GM19397 (cell line): ENCODE measurements at regions not wholly inside any gene's neighbourhood (a gene's known extent, or its start where the extent isn't known, plus 50 kb on each side); places are given as distances from the start of the nearest gene placed in this dataset.

Experiments
- ATAC-seq: cut with Tn5 transposase; IDR thresholded peaks from one replicate; pipeline ENCODE4 v1.9.1; 2021; ENCODE audit warnings: mild to moderate bottlenecking, moderate library complexity; ENCODE audit not compliant: unreplicated experiment

GRCh38 chr17:55585629-55586028 is 74.4 kb upstream of the SMIM36 start:
- ATAC-seq, result no peak

GRCh38 chr17:55584861-55585260 is 73.6 kb upstream of the SMIM36 start:
- no peak for ATAC-seq

- ATAC-seq, result no peak
Observed at GRCh38 chr17:55584055-55584685, 72.9 kb upstream of the SMIM36 start.

GRCh38 chr17:55582897-55583296 is 71.6 kb upstream of the SMIM36 start:
- no peak for ATAC-seq

GRCh38 chr17:55580596-55581133 is 69.4 kb upstream of the SMIM36 start:
- peak; percentile 37 for ATAC-seq

GRCh38 chr17:55577687-55578086 is 66.4 kb upstream of the SMIM36 start:
- no peak for ATAC-seq

- peak; percentile 76 for ATAC-seq
Observed at GRCh38 chr17:55576996-55577586, 65.8 kb upstream of the SMIM36 start.

- ATAC-seq, result peak; percentile 24
Observed at GRCh38 chr17:55576237-55576995, 65.2 kb upstream of the SMIM36 start.

- no peak for ATAC-seq
Observed at GRCh38 chr17:55575058-55575636, 63.9 kb upstream of the SMIM36 start.

- ATAC-seq, result no peak
Observed at GRCh38 chr17:55572599-55572998, 61.3 kb upstream of the SMIM36 start.

- ATAC-seq, result no peak
Observed at GRCh38 chr17:55572139-55572538, 60.9 kb upstream of the SMIM36 start.

GRCh38 chr17:55571095-55571494 is 59.8 kb upstream of the SMIM36 start:
- no peak for ATAC-seq

- no peak for ATAC-seq
Observed at GRCh38 chr17:55570391-55570790, 59.1 kb upstream of the SMIM36 start.

- no peak for ATAC-seq
Observed at GRCh38 chr17:55567240-55568214, 56.3 kb upstream of the SMIM36 start.

- no peak for ATAC-seq
Observed at GRCh38 chr17:55564081-55564480, 52.8 kb upstream of the SMIM36 start.

- ATAC-seq, result no peak
Observed at GRCh38 chr17:55563363-55563762, 52.1 kb upstream of the SMIM36 start.

GRCh38 chr17:55561973-55562495 is 50.8 kb upstream of the SMIM36 start:
- ATAC-seq, result no peak

GRCh38 chr17:55561316-55561972 is 50.2 kb upstream of the SMIM36 start:
- no peak for ATAC-seq
